ENCODE measurements at regions not wholly inside any gene's neighbourhood (a gene's known extent, or its start where the extent isn't known, plus 50 kb on each side); places are given as distances from the start of the nearest gene placed in this dataset.

- H3F3A ChIP-seq (ENCODE audit: control insufficient read depth, insufficient read depth): no peaks in the 10 kb centered on the region
- no peak for TF ChIP-seq EZH2phosphoT487 (IDR thresholded peaks at IDR 0.05; ENCODE audit: borderline replicate concordance, low read length)
- TF ChIP-seq, protein P1, sequence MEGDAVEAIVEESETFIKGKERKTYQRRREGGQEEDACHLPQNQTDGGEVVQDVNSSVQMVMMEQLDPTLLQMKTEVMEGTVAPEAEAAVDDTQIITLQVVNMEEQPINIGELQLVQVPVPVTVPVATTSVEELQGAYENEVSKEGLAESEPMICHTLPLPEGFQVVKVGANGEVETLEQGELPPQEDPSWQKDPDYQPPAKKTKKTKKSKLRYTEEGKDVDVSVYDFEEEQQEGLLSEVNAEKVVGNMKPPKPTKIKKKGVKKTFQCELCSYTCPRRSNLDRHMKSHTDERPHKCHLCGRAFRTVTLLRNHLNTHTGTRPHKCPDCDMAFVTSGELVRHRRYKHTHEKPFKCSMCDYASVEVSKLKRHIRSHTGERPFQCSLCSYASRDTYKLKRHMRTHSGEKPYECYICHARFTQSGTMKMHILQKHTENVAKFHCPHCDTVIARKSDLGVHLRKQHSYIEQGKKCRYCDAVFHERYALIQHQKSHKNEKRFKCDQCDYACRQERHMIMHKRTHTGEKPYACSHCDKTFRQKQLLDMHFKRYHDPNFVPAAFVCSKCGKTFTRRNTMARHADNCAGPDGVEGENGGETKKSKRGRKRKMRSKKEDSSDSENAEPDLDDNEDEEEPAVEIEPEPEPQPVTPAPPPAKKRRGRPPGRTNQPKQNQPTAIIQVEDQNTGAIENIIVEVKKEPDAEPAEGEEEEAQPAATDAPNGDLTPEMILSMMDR (IDR thresholded peaks at IDR 0.05; ENCODE audit: low read depth, low read length, poor library complexity, severe bottlenecking): no peak
- no peak overlapping the region for H3K4me3 ChIP-seq (ENCODE audit: low read length)
- no peak overlapping the region for H3K4me2 ChIP-seq (ENCODE audit: low read length)
- H4K20me1 ChIP-seq (ENCODE audit: control insufficient read depth, insufficient read depth, low read depth, low read length): no peaks in the 10 kb centered on the region
- H3K4me1 ChIP-seq (ENCODE audit: control insufficient read depth, low read length): peaks cover 44% of the 10 kb centered on the region
- no peaks in the 10 kb centered on the region for H3K36me3 ChIP-seq (ENCODE audit: control insufficient read depth, low read length)
- H3K9me3 ChIP-seq (ENCODE audit: control insufficient read depth, insufficient read depth, low read length): no peaks in the 10 kb centered on the region
- no peaks in the 10 kb centered on the region for H3K79me2 ChIP-seq (ENCODE audit: control insufficient read depth, low read length)
- no peaks in the 10 kb centered on the region for H3K9me2 ChIP-seq (replicated peaks; ENCODE audit: control insufficient read depth, low read length)
- no peak overlapping the region for H3K27ac ChIP-seq (ENCODE audit: low read depth, low read length)
- no peaks in the 10 kb centered on the region for H3K27me3 ChIP-seq (ENCODE audit: control insufficient read depth, low read length)
These were observed 172.4 kb upstream of the MYLIP start for GRCh38 chr6:15956205-15957106.

DNA sequence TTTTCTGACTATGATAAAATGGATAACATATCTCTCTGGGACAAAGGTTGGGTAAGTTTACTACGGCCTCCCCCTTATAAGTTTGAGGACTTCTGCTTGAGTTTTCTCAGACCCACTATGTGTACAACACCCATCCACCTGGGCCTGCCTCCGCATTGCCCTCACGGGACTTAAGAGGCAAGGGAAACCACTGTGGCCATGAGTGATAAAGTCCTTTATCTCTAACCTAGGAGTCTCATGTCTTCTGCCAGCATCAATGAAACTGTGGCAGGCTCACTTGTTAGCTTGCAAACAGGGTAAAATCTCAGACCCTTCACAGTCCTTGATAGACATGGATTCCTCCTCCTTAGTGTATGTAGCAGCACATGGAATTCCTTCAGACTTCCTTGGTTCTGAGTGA is 173.4 kb upstream of the MYLIP start:
- Histone ChIP-seq H3K27me3 (ENCODE audit: control insufficient read depth, low read length) (no peaks in the 10 kb centered on the region), H3K9me3 (ENCODE audit: control insufficient read depth, insufficient read depth, low read length) (no peaks in the 10 kb centered on the region), H3K79me2 (ENCODE audit: control insufficient read depth, low read length) (no peaks in the 10 kb centered on the region), H3K4me1 (ENCODE audit: control insufficient read depth, low read length) (peaks cover 51% of the 10 kb centered on the region), H3K4me3 (ENCODE audit: low read length) (no peak overlapping the region), H4K20me1 (ENCODE audit: control insufficient read depth, insufficient read depth, low read depth, low read length) (no peaks in the 10 kb centered on the region), H3K9me2 (replicated peaks; ENCODE audit: control insufficient read depth, low read length) (no peaks in the 10 kb centered on the region), H3F3A (ENCODE audit: control insufficient read depth, insufficient read depth) (no peaks in the 10 kb centered on the region), H3K4me2 (ENCODE audit: low read length) (no peak overlapping the region), H3K27ac (ENCODE audit: low read depth, low read length) (no peak overlapping the region), H3K36me3 (ENCODE audit: control insufficient read depth, low read length) (no peaks in the 10 kb centered on the region)
- TF ChIP-seq, protein P1 (IDR thresholded peaks at IDR 0.05; ENCODE audit: low read depth, low read length, poor library complexity, severe bottlenecking): no peak
- no peak for TF ChIP-seq EZH2phosphoT487 (IDR thresholded peaks at IDR 0.05; ENCODE audit: borderline replicate concordance, low read length)

DNA sequence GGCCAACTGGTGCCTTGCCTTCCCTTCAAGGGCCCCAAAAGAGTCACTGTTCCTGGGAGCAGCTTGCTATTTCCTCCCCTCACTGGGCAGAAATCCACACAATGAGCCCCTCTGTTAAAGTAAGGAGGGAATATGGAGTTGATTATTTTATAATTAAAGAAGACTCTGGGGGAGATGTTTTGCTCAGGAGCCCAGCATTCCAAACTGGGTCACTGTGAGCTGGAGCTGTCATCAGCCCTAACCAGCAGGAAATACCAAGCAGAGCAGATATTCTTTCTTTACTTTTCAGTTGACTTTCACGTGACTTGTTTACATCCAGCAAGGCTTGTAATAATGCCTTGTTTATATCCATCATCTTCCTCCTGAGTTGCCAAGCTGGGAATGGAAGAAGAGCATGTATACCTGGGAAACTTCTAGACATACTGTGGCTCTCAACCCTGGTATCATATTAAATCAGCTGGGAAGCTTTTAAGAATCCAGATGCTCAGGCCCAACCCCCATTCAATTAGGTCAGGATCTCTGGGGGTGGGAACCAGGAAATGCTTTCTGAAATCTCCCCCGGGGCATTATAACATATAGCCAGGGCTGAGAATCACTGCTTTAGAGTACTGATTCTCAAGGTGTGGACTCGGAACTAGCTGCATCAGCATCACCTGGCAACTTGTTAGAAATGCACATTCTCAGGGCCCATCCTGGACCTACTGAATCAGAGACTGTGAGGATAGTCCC is 175.6 kb upstream of the MYLIP start:
- H3K36me3 ChIP-seq (ENCODE audit: control insufficient read depth, low read length): no peaks in the 10 kb centered on the region
- no peak for TF ChIP-seq EZH2phosphoT487 (IDR thresholded peaks at IDR 0.05; ENCODE audit: borderline replicate concordance, low read length)
- TF ChIP-seq, protein P1 (IDR thresholded peaks at IDR 0.05; ENCODE audit: low read depth, low read length, poor library complexity, severe bottlenecking): no peak
- no peaks in the 10 kb centered on the region for H3K9me3 ChIP-seq (ENCODE audit: control insufficient read depth, insufficient read depth, low read length)
- H3K9me2 ChIP-seq (replicated peaks; ENCODE audit: control insufficient read depth, low read length): no peaks in the 10 kb centered on the region
- H3K4me2 ChIP-seq (ENCODE audit: low read length): peak overlapping the region; percentile 35
- H4K20me1 ChIP-seq (ENCODE audit: control insufficient read depth, insufficient read depth, low read depth, low read length): no peaks in the 10 kb centered on the region
- H3F3A ChIP-seq (ENCODE audit: control insufficient read depth, insufficient read depth): no peaks in the 10 kb centered on the region
- H3K79me2 ChIP-seq (ENCODE audit: control insufficient read depth, low read length): no peaks in the 10 kb centered on the region
- peak overlapping the region; percentile 4 for H3K4me3 ChIP-seq (ENCODE audit: low read length)
- peaks cover 51% of the 10 kb centered on the region for H3K4me1 ChIP-seq (ENCODE audit: control insufficient read depth, low read length)
- no peaks in the 10 kb centered on the region for H3K27me3 ChIP-seq (ENCODE audit: control insufficient read depth, low read length)
- 0 out of 2 replicates have a peak overlapping the region, but pooled peaks have one; percentile 24 for H3K27ac ChIP-seq (ENCODE audit: low read depth, low read length)

All from DOHH2 (cell line).